WTC11 (cell line): ENCODE measurements at regions not wholly inside any gene's neighbourhood (a gene's known extent, or its start where the extent isn't known, plus 50 kb on each side); places are given as distances from the start of the nearest gene placed in this dataset.

Experiments used
- ATAC-seq: fragments of 200-7000 bp; cut with Tn5 transposase; 2 replicates; pipeline ENCODE4 v1.10.0; 2021; ENCODE audit warnings: mild to moderate bottlenecking, moderate library complexity
- CTCF ChIA-PET: fragments of 300-600 bp; sonication (Branson Sonifier 250); formaldehyde crosslinking; loops from one replicate; lab custom pipeline; 2021; ENCODE audit warnings: antibody characterized with exemption; lab: Charles Lee
- POLR2A ChIA-PET: fragments of 350-600 bp; sonication (Branson Sonifier 250); formaldehyde crosslinking; loops from one replicate; lab custom pipeline; 2021; ENCODE audit warnings: antibody characterized with exemption; lab: Charles Lee
- DNase-seq: peaks from one replicate; pipeline ENCODE4 v3.0.0; 2021; ENCODE audit warnings: low spot score
- H3K27ac Mint-ChIP-seq: 2 replicates; pipeline ENCODE4 v1.8.0; 2021; ENCODE audit warnings: mixed read lengths
- H3K27me3 Mint-ChIP-seq: 2 replicates; pipeline ENCODE4 v1.8.0; 2021; ENCODE audit warnings: low read depth, mild to moderate bottlenecking, moderate library complexity, mixed read lengths
- H3K36me3 Mint-ChIP-seq: 2 replicates; pipeline ENCODE4 v1.8.0; 2021; ENCODE audit warnings: mixed read lengths
- H3K4me1 Mint-ChIP-seq: 2 replicates; pipeline ENCODE4 v1.8.0; 2022; ENCODE audit warnings: mixed read lengths
- H3K4me3 Mint-ChIP-seq: 2 replicates; pipeline ENCODE4 v1.8.0; 2021; ENCODE audit warnings: mild to moderate bottlenecking, moderate library complexity, mixed read lengths
- H3K9me3 Mint-ChIP-seq: 2 replicates; pipeline ENCODE4 v1.8.0; 2021; ENCODE audit warnings: mixed read lengths
- ATF2 ChIP-seq: sonication (generic); formaldehyde crosslinking; IDR thresholded peaks from 2 replicates; pipeline ENCODE4 v1.8.1; 2022; ENCODE audit warnings: low read depth, missing genetic modification reagents, borderline replicate concordance
- CTCF ChIP-seq: fragments of 200-600 bp; IDR thresholded peaks from 2 replicates; pipeline ENCODE4 v1.8.0; 2022; ENCODE audit warnings: antibody characterized with exemption
- ELF4 ChIP-seq: sonication (generic); formaldehyde crosslinking; IDR thresholded peaks from 2 replicates; pipeline ENCODE4 v1.8.1; 2022; ENCODE audit warnings: low read depth, mild to moderate bottlenecking, moderate library complexity, missing genetic modification reagents
- EMX1 ChIP-seq: fragments of 250-450 bp; sonication (Bioruptor Pico); IDR thresholded peaks from 2 replicates; pipeline ENCODE4 v1.8.0; 2021; ENCODE audit warnings: mild to moderate bottlenecking
- ETV6 ChIP-seq: sonication (generic); formaldehyde crosslinking; IDR thresholded peaks from 2 replicates; pipeline ENCODE4 v1.8.1; 2022; ENCODE audit warnings: mild to moderate bottlenecking, missing genetic modification reagents
- FOXK1 ChIP-seq: sonication (generic); formaldehyde crosslinking; IDR thresholded peaks from 2 replicates; pipeline ENCODE4 v1.8.0; 2022; ENCODE audit warnings: mild to moderate bottlenecking, moderate library complexity, missing genetic modification reagents
- GRHL2 ChIP-seq: fragments of 250-450 bp; sonication (Bioruptor Pico); IDR thresholded peaks from 2 replicates; pipeline ENCODE4 v1.8.0; 2022; ENCODE audit warnings: mild to moderate bottlenecking, moderate library complexity; ENCODE audit not compliant: insufficient replicate concordance, severe bottlenecking
- IRF1 ChIP-seq: sonication (generic); formaldehyde crosslinking; IDR thresholded peaks from 2 replicates; pipeline ENCODE4 v1.8.0; 2023; ENCODE audit warnings: missing genetic modification reagents
- MXD4 ChIP-seq: fragments of 250-450 bp; sonication (Bioruptor Pico); IDR thresholded peaks from 2 replicates; pipeline ENCODE4 v1.8.0; 2021; ENCODE audit warnings: mild to moderate bottlenecking, moderate library complexity, borderline replicate concordance
- NR3C1 ChIP-seq: sonication (generic); formaldehyde crosslinking; conservative IDR thresholded peaks from 2 replicates; pipeline ENCODE4 v1.8.1; 2023; ENCODE audit warnings: low read depth, mild to moderate bottlenecking, missing genetic modification reagents
- OVOL2 ChIP-seq: fragments of 250-450 bp; sonication (Bioruptor Pico); IDR thresholded peaks from 2 replicates; pipeline ENCODE4 v1.9.0; 2021; ENCODE audit warnings: mild to moderate bottlenecking, borderline replicate concordance
- PREB ChIP-seq: sonication (generic); formaldehyde crosslinking; IDR thresholded peaks from 2 replicates; pipeline ENCODE4 v1.8.1; 2022; ENCODE audit warnings: mild to moderate bottlenecking, missing genetic modification reagents, moderate library complexity, borderline replicate concordance
- ZNF232 ChIP-seq: sonication (generic); formaldehyde crosslinking; IDR thresholded peaks from 2 replicates; pipeline ENCODE4 v1.8.0; 2022; ENCODE audit warnings: mild to moderate bottlenecking, missing genetic modification reagents
- ZNF317 ChIP-seq: sonication (generic); formaldehyde crosslinking; IDR thresholded peaks from 2 replicates; pipeline ENCODE4 v1.8.1; 2023; ENCODE audit warnings: low read depth, mild to moderate bottlenecking, moderate library complexity, missing genetic modification reagents, borderline replicate concordance
- ZNF416 ChIP-seq: fragments of 250-450 bp; sonication (Bioruptor Pico); IDR thresholded peaks from 2 replicates; pipeline ENCODE4 v1.9.0; 2021; ENCODE audit warnings: mild to moderate bottlenecking, inconsistent platforms
- ZNF423 ChIP-seq: fragments of 250-450 bp; sonication (Bioruptor Pico); IDR thresholded peaks from 2 replicates; pipeline ENCODE4 v2.1.2; 2022; ENCODE audit warnings: mild to moderate bottlenecking, moderate library complexity
- ZNF425 ChIP-seq: fragments of 250-450 bp; sonication (Bioruptor Pico); conservative IDR thresholded peaks from 2 replicates; pipeline ENCODE4 v1.9.0; 2021; ENCODE audit warnings: mild to moderate bottlenecking

- TF ChIP-seq ZNF425 (CRISPR knock-in tag) = no peak
- TF ChIP-seq ETV6 (CRISPR knock-in tag) = no peak
- TF ChIP-seq NR3C1 (CRISPR knock-in tag) = no peak
- TF ChIP-seq ELF4 (CRISPR knock-in tag) = no peak
- TF ChIP-seq ATF2 = no peak
- TF ChIP-seq FOXK1 (CRISPR knock-in tag) = no peak
- no peak for TF ChIP-seq ZNF423 (CRISPR knock-in tag)
- TF ChIP-seq GRHL2 (CRISPR knock-in tag) = no peak
- TF ChIP-seq, all 79 proteins: peak for 0
- ATAC-seq = no peak
- CTCF ChIA-PET = no interaction called here
- peaks cover 5% of the 10 kb centered on the region; the same call in 1 of the 2 replicates for H3K4me1 Mint-ChIP-seq
- no peak overlapping the region for H3K27ac Mint-ChIP-seq
- no peak overlapping the region for H3K4me3 Mint-ChIP-seq
- POLR2A ChIA-PET = no interaction called here
- H3K9me3 Mint-ChIP-seq = peaks cover 54% of the 10 kb centered on the region
- peaks cover 11% of the 10 kb centered on the region; the same call in 1 of the 2 replicates for H3K36me3 Mint-ChIP-seq
- DNase-seq = no peak
- no peaks in the 10 kb centered on the region for H3K27me3 Mint-ChIP-seq
Observed at GRCh38 chr14:48744202-48744601, 842.0 kb downstream of the RPS29 start.

GRCh38 chr14:48738186-48738925, 847.8 kb downstream of the RPS29 start:
- Mint-ChIP-seq H3K4me1 (no peaks in the 10 kb centered on the region), H3K9me3 (peaks cover 59% of the 10 kb centered on the region), H3K4me3 (no peak overlapping the region), H3K27ac (no peak overlapping the region), H3K36me3 (peaks cover 38% of the 10 kb centered on the region), H3K27me3 (no peaks in the 10 kb centered on the region; the same call in 1 of the 2 replicates)
- DNase-seq = no peak
- CTCF ChIA-PET = no interaction called here
- ATAC-seq = no peak
- TF ChIP-seq CTCF = no peak
- no peak for TF ChIP-seq ZNF416 (CRISPR knock-in tag)
- TF ChIP-seq PREB = no peak
- TF ChIP-seq IRF1 (CRISPR knock-in tag) = no peak
- no peak for TF ChIP-seq ZNF232 (CRISPR knock-in tag)
- TF ChIP-seq EMX1 (CRISPR knock-in tag) = no peak
- no peak for TF ChIP-seq MXD4 (CRISPR knock-in tag)
- TF ChIP-seq OVOL2 (CRISPR knock-in tag) = no peak
- TF ChIP-seq ZNF317 (CRISPR knock-in tag) = no peak
- TF ChIP-seq NR3C1 (CRISPR knock-in tag) = no peak
- POLR2A ChIA-PET = no interaction called here
